Skeletal muscle satellite cell (primary cell): ENCODE measurements at regions not wholly inside any gene's neighbourhood (a gene's known extent, or its start where the extent isn't known, plus 50 kb on each side); places are given as distances from the start of the nearest gene placed in this dataset.

Experiments
- H3K27me3 ChIP-seq: 2 replicates; pipeline ENCODE4 v1.7.0; 2013; ENCODE audit warnings: low read length; ENCODE audit not compliant: control insufficient read depth, insufficient read depth
- H3K36me3 ChIP-seq: 2 replicates; pipeline ENCODE4 v1.7.0; 2013; ENCODE audit warnings: mild to moderate bottlenecking, control low read depth, low read length; ENCODE audit not compliant: insufficient read depth
- H3K4me1 ChIP-seq: 2 replicates; pipeline ENCODE4 v1.7.0; 2013; ENCODE audit warnings: low read length; ENCODE audit not compliant: control insufficient read depth, insufficient read depth
- H3K4me2 ChIP-seq: 2 replicates; pipeline ENCODE4 v1.7.0; 2013; ENCODE audit warnings: mild to moderate bottlenecking, low read length
- H3K4me3 ChIP-seq: 2 replicates; pipeline ENCODE4 v1.7.0; 2013; ENCODE audit warnings: low read length
- H3K9ac ChIP-seq: 2 replicates; pipeline ENCODE4 v1.7.0; 2013; ENCODE audit warnings: mild to moderate bottlenecking, low read depth, low read length, moderate library complexity
- H3K9me3 ChIP-seq: replicated peaks from 2 replicates; pipeline ENCODE4 v1.7.0; 2013; ENCODE audit warnings: mild to moderate bottlenecking, control low read depth, low read length

- Histone ChIP-seq H3K9ac (no peak overlapping the region), H3K4me2 (no peak overlapping the region), H3K4me1 (no peaks in the 10 kb centered on the region), H3K9me3 (no peaks in the 10 kb centered on the region), H3K4me3 (no peak overlapping the region), H3K27me3 (peaks cover 47% of the 10 kb centered on the region), H3K36me3 (no peaks in the 10 kb centered on the region)
These were observed 115.0 kb upstream of the SEC14L1 start for GRCh38 chr17:77025781-77026180.

GRCh38 chr17:77027271-77027889 is 113.4 kb upstream of the SEC14L1 start:
- Histone ChIP-seq H3K4me1 (no peaks in the 10 kb centered on the region), H3K9me3 (peaks cover 6% of the 10 kb centered on the region), H3K27me3 (peaks cover 53% of the 10 kb centered on the region)

GRCh38 chr17:77028900-77029299 is 111.9 kb upstream of the SEC14L1 start:
- Histone ChIP-seq H3K9me3 (peaks cover 6% of the 10 kb centered on the region), H3K4me1 (no peaks in the 10 kb centered on the region), H3K9ac (no peak overlapping the region), H3K4me3 (no peak overlapping the region), H3K4me2 (no peak overlapping the region), H3K27me3 (peaks cover 54% of the 10 kb centered on the region), H3K36me3 (no peaks in the 10 kb centered on the region)

More at GRCh38 chr17:77027271-77027889, 113.4 kb upstream of the SEC14L1 start:
- H3K9ac ChIP-seq: no peak overlapping the region
- no peak overlapping the region for H3K4me3 ChIP-seq
- no peak overlapping the region for H3K4me2 ChIP-seq
- no peaks in the 10 kb centered on the region for H3K36me3 ChIP-seq

GRCh38 chr17:77032929-77033328 is 107.8 kb upstream of the SEC14L1 start:
- no peak overlapping the region for H3K9ac ChIP-seq
- no peak overlapping the region for H3K4me2 ChIP-seq
- peaks cover 61% of the 10 kb centered on the region for H3K27me3 ChIP-seq
- H3K4me1 ChIP-seq: no peaks in the 10 kb centered on the region
- no peaks in the 10 kb centered on the region for H3K36me3 ChIP-seq
- H3K4me3 ChIP-seq: no peak overlapping the region
- peaks cover 6% of the 10 kb centered on the region for H3K9me3 ChIP-seq

- Histone ChIP-seq H3K4me3 (no peak overlapping the region), H3K4me2 (no peak overlapping the region), H3K36me3 (no peaks in the 10 kb centered on the region), H3K9ac (no peak overlapping the region), H3K4me1 (no peaks in the 10 kb centered on the region), H3K9me3 (peaks cover 6% of the 10 kb centered on the region), H3K27me3 (peaks cover 56% of the 10 kb centered on the region)
These were observed 106.8 kb upstream of the SEC14L1 start for GRCh38 chr17:77033892-77034404.

- Histone ChIP-seq H3K4me1 (no peaks in the 10 kb centered on the region), H3K4me2 (no peak overlapping the region), H3K27me3 (peaks cover 61% of the 10 kb centered on the region), H3K9me3 (peaks cover 6% of the 10 kb centered on the region), H3K9ac (no peak overlapping the region), H3K36me3 (no peaks in the 10 kb centered on the region), H3K4me3 (no peak overlapping the region)
These were observed 105.9 kb upstream of the SEC14L1 start for GRCh38 chr17:77034677-77035424.

GRCh38 chr17:77035526-77035925 is 105.2 kb upstream of the SEC14L1 start:
- Histone ChIP-seq H3K4me2 (no peak overlapping the region), H3K27me3 (peaks cover 61% of the 10 kb centered on the region), H3K36me3 (no peaks in the 10 kb centered on the region), H3K9me3 (peaks cover 6% of the 10 kb centered on the region), H3K9ac (no peak overlapping the region), H3K4me1 (no peaks in the 10 kb centered on the region), H3K4me3 (no peak overlapping the region)

GRCh38 chr17:77036136-77036840 is 104.5 kb upstream of the SEC14L1 start:
- Histone ChIP-seq H3K36me3 (no peaks in the 10 kb centered on the region), H3K9me3 (peaks cover 6% of the 10 kb centered on the region), H3K9ac (no peak overlapping the region), H3K4me1 (no peaks in the 10 kb centered on the region), H3K27me3 (peaks cover 66% of the 10 kb centered on the region), H3K4me2 (no peak overlapping the region), H3K4me3 (no peak overlapping the region)

- Histone ChIP-seq H3K27me3 (peaks cover 61% of the 10 kb centered on the region), H3K9ac (no peak overlapping the region), H3K4me2 (no peak overlapping the region), H3K4me1 (no peaks in the 10 kb centered on the region), H3K9me3 (peaks cover 1% of the 10 kb centered on the region), H3K36me3 (no peaks in the 10 kb centered on the region), H3K4me3 (no peak overlapping the region)
These were observed 103.9 kb upstream of the SEC14L1 start for GRCh38 chr17:77036841-77037381.

GRCh38 chr17:77037943-77038342 is 102.8 kb upstream of the SEC14L1 start:
- no peaks in the 10 kb centered on the region for H3K4me1 ChIP-seq
- no peaks in the 10 kb centered on the region for H3K36me3 ChIP-seq
- H3K9ac ChIP-seq: no peak overlapping the region
- no peak overlapping the region for H3K4me3 ChIP-seq
- H3K9me3 ChIP-seq: no peaks in the 10 kb centered on the region
- H3K4me2 ChIP-seq: no peak overlapping the region
- H3K27me3 ChIP-seq: peaks cover 62% of the 10 kb centered on the region

- H3K4me2 ChIP-seq: no peak overlapping the region
- no peaks in the 10 kb centered on the region for H3K4me1 ChIP-seq
- no peak overlapping the region for H3K4me3 ChIP-seq
- no peaks in the 10 kb centered on the region for H3K36me3 ChIP-seq
- no peaks in the 10 kb centered on the region for H3K9me3 ChIP-seq
- H3K27me3 ChIP-seq: peaks cover 60% of the 10 kb centered on the region
- no peak overlapping the region for H3K9ac ChIP-seq
These were observed 101.7 kb upstream of the SEC14L1 start for GRCh38 chr17:77038884-77039555.
